Neural cell (in vitro differentiated cells): ENCODE measurements at regions not wholly inside any gene's neighbourhood (a gene's known extent, or its start where the extent isn't known, plus 50 kb on each side); places are given as distances from the start of the nearest gene placed in this dataset.

Source experiments
- H2AFZ ChIP-seq: fragments of 200-600, 300-800 bp; sonication (generic), shearing (Covaris generic); 2 replicates; pipeline ENCODE4 v1.6.0; 2014; ENCODE audit warnings: low read depth, mild to moderate bottlenecking, antibody characterized with exemption, low read length, moderate library complexity
- H3F3A ChIP-seq: fragments of 200-600 bp; shearing (Covaris generic); 2 replicates; pipeline ENCODE4 v1.6.1; 2016; ENCODE audit warnings: mild to moderate bottlenecking, moderate library complexity, mixed read lengths, antibody characterized with exemption, low read length; ENCODE audit not compliant: insufficient read depth, poor library complexity, severe bottlenecking
- H3K27ac ChIP-seq: fragments of 200-600, 300-800 bp; sonication (generic), shearing (Covaris generic); 2 replicates; pipeline ENCODE4 v1.5.1; 2014; ENCODE audit warnings: mild to moderate bottlenecking, low read length, moderate library complexity
- H3K27me3 ChIP-seq: fragments of 300-800, 200-600 bp; sonication (generic), shearing (Covaris generic); 2 replicates; pipeline ENCODE4 v1.6.0; 2014; ENCODE audit warnings: mild to moderate bottlenecking, low read depth, low read length, moderate library complexity; ENCODE audit not compliant: insufficient read depth
- H3K36me3 ChIP-seq: fragments of 300-800, 200-600 bp; sonication (generic), shearing (Covaris generic); 2 replicates; pipeline ENCODE4 v1.5.1; 2014; ENCODE audit warnings: mild to moderate bottlenecking, antibody characterized with exemption, low read length, moderate library complexity; ENCODE audit not compliant: insufficient read depth
- H3K4me2 ChIP-seq: fragments of 300-800, 200-600 bp; sonication (generic), shearing (Covaris generic); 2 replicates; pipeline ENCODE4 v1.6.0; 2014; ENCODE audit warnings: mild to moderate bottlenecking, low read length
- H3K4me3 ChIP-seq: fragments of 300-800, 200-600 bp; sonication (generic), shearing (Covaris generic); 2 replicates; pipeline ENCODE4 v1.5.1; 2014; ENCODE audit warnings: mild to moderate bottlenecking, low read length, moderate library complexity
- H3K79me2 ChIP-seq: fragments of 200-600 bp; shearing (Covaris generic); replicated peaks from 2 replicates; pipeline ENCODE4 v1.6.0; 2014; ENCODE audit warnings: mild to moderate bottlenecking, low read length, moderate library complexity; ENCODE audit not compliant: insufficient read depth
- H3K9ac ChIP-seq: fragments of 300-800, 200-600 bp; sonication (generic), shearing (Covaris generic); 2 replicates; pipeline ENCODE4 v1.6.1; 2016; ENCODE audit warnings: mild to moderate bottlenecking, low read length, mixed read lengths
- H3K9me2 ChIP-seq: fragments of 200-600 bp; shearing (Covaris generic); 2 replicates; pipeline ENCODE4 v1.6.1; 2016; ENCODE audit warnings: mild to moderate bottlenecking, low read length, mixed read lengths; ENCODE audit not compliant: insufficient read depth
- H3K9me3 ChIP-seq: fragments of 200-600, 300-800 bp; sonication (generic), shearing (Covaris generic); 2 replicates; pipeline ENCODE4 v1.6.1; 2016; ENCODE audit warnings: mild to moderate bottlenecking, mixed run types, low read length, moderate library complexity, mixed read lengths
- H4K20me1 ChIP-seq: fragments of 200-600 bp; shearing (Covaris generic); 2 replicates; pipeline ENCODE4 v1.6.1; 2016; ENCODE audit warnings: mild to moderate bottlenecking, mixed run types; ENCODE audit not compliant: insufficient read depth
- EP300 ChIP-seq: fragments of 450-650 bp; conservative IDR thresholded peaks from 2 replicates; pipeline ENCODE4 v1.6.1; 2014; ENCODE audit warnings: antibody characterized with exemption, mild to moderate bottlenecking, moderate library complexity; ENCODE audit not compliant: poor library complexity, severe bottlenecking
- EZH2 ChIP-seq: fragments of 200-600, 300-800 bp; shearing (Covaris generic), sonication (generic); IDR thresholded peaks from 2 replicates; pipeline ENCODE4 v1.6.1; 2014; ENCODE audit warnings: antibody characterized with exemption, low read length, borderline replicate concordance, mild to moderate bottlenecking; ENCODE audit not compliant: insufficient read depth, poor library complexity, severe bottlenecking
- MXI1 ChIP-seq: fragments of 450-650 bp; conservative IDR thresholded peaks from 2 replicates; pipeline ENCODE4 v1.6.1; 2014; ENCODE audit warnings: antibody characterized with exemption, mild to moderate bottlenecking; ENCODE audit not compliant: poor library complexity, severe bottlenecking
- POLR2AphosphoS5 ChIP-seq: IDR thresholded peaks from 2 replicates; pipeline ENCODE4 v1.6.1; 2012
- RAD21 ChIP-seq: fragments of 450-650 bp; conservative IDR thresholded peaks from 2 replicates; pipeline ENCODE4 v1.6.1; 2014; ENCODE audit warnings: antibody characterized with exemption, mild to moderate bottlenecking, moderate library complexity
- SMC3 ChIP-seq: fragments of 450-650 bp; conservative IDR thresholded peaks from 2 replicates; pipeline ENCODE4 v1.6.1; 2014; ENCODE audit warnings: antibody characterized with exemption, mild to moderate bottlenecking, moderate library complexity; ENCODE audit not compliant: poor library complexity
- TAF1 ChIP-seq: IDR thresholded peaks from 2 replicates; pipeline ENCODE4 v1.6.1; 2012; ENCODE audit warnings: low read depth
- TF ChIP-seq, protein P1 (sequence below): IDR thresholded peaks from 2 replicates; pipeline ENCODE4 v1.6.1; 2012; ENCODE audit warnings: borderline replicate concordance
- TF ChIP-seq, protein P2 (sequence below): fragments of 450-650 bp; IDR thresholded peaks from 2 replicates; pipeline ENCODE4 v1.5.1; 2014; ENCODE audit warnings: antibody characterized with exemption, mild to moderate bottlenecking, moderate library complexity; ENCODE audit not compliant: poor library complexity, severe bottlenecking

DNA sequence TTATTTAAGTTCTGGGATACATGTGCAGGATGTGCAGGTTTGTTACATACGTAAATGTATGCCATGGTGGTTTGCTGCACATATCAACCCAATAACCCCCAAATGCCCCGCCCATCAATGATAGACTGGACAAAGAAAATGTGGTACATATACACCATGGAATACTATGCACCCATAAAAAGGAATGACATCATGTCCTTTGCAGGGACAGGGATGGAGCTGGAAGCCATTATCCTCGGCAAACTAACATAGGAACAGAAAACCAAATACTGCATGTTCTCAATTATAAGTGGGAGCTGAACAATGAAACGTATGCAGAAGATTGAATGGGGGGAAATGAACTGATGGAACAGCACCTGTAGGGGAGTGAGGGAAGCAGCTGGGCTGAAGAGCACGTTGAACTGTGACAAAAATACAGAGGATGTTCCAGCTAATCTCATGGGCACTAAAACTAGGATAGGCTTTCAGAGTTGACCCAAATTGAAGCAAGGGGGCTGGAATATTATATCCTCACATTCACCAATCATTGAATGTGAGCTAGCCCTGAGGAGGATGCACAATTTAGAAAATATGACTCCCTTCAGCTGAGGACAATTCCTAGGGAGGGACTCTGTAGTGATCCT lies 70.5 kb upstream of the OSMR start (continued):
- TF ChIP-seq SMC3: no peak

DNA sequence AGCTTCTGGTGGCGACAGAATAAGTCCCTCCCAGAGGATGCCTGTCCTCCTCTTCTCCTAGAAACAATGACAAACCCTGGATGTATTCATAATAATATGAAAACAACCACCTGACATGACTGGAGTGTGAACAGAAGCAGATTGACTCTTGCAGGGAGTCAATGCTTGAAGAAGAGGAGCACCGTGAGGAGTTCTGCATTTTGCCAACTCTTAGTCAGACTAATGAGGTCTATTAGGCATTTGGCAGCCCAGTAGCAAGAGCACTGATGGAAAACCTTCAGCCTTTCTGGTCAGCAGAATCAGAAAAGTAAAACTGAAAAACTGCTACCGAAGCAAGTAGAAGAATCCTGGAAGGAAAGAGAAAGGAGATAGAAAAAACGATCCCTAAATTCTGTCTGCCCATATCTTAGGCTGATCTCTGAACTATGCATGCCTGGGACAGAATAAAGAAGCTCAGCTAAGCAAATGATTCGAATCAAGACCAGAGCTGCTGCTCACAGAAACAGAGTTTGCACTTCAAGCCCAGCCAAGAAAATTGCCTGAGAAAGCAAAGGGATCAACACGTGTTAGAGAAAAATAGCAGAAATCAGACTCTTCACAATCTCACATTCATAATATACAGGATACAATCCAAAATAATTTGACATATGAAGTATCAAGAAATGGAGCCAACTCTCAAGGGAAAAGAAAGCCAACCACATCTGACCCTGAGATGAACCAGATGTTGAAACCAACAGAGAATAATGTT lies 69.5 kb upstream of the OSMR start:
- no peaks in the 10 kb centered on the region for H3K79me2 ChIP-seq
- peaks cover 6% of the 10 kb centered on the region for H3K9me3 ChIP-seq
- TF ChIP-seq POLR2AphosphoS5 (no peak), SMC3 (no peak), MXI1 (no peak), TAF1 (no peak), RAD21 (no peak), EP300 (no peak), EZH2 (no peak)
- TF ChIP-seq, protein P1, sequence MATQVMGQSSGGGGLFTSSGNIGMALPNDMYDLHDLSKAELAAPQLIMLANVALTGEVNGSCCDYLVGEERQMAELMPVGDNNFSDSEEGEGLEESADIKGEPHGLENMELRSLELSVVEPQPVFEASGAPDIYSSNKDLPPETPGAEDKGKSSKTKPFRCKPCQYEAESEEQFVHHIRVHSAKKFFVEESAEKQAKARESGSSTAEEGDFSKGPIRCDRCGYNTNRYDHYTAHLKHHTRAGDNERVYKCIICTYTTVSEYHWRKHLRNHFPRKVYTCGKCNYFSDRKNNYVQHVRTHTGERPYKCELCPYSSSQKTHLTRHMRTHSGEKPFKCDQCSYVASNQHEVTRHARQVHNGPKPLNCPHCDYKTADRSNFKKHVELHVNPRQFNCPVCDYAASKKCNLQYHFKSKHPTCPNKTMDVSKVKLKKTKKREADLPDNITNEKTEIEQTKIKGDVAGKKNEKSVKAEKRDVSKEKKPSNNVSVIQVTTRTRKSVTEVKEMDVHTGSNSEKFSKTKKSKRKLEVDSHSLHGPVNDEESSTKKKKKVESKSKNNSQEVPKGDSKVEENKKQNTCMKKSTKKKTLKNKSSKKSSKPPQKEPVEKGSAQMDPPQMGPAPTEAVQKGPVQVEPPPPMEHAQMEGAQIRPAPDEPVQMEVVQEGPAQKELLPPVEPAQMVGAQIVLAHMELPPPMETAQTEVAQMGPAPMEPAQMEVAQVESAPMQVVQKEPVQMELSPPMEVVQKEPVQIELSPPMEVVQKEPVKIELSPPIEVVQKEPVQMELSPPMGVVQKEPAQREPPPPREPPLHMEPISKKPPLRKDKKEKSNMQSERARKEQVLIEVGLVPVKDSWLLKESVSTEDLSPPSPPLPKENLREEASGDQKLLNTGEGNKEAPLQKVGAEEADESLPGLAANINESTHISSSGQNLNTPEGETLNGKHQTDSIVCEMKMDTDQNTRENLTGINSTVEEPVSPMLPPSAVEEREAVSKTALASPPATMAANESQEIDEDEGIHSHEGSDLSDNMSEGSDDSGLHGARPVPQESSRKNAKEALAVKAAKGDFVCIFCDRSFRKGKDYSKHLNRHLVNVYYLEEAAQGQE: no peak
- TF ChIP-seq, protein P2, sequence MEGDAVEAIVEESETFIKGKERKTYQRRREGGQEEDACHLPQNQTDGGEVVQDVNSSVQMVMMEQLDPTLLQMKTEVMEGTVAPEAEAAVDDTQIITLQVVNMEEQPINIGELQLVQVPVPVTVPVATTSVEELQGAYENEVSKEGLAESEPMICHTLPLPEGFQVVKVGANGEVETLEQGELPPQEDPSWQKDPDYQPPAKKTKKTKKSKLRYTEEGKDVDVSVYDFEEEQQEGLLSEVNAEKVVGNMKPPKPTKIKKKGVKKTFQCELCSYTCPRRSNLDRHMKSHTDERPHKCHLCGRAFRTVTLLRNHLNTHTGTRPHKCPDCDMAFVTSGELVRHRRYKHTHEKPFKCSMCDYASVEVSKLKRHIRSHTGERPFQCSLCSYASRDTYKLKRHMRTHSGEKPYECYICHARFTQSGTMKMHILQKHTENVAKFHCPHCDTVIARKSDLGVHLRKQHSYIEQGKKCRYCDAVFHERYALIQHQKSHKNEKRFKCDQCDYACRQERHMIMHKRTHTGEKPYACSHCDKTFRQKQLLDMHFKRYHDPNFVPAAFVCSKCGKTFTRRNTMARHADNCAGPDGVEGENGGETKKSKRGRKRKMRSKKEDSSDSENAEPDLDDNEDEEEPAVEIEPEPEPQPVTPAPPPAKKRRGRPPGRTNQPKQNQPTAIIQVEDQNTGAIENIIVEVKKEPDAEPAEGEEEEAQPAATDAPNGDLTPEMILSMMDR: no peak
- H3K4me2 ChIP-seq: no peak overlapping the region
- no peak overlapping the region for H3K9ac ChIP-seq
- no peaks in the 10 kb centered on the region for H3K9me2 ChIP-seq
- H2AFZ ChIP-seq: no peak overlapping the region
- H3K4me3 ChIP-seq: no peak overlapping the region
- H3K27me3 ChIP-seq: no peaks in the 10 kb centered on the region
- H3K27ac ChIP-seq: no peak overlapping the region
- no peaks in the 10 kb centered on the region for H3F3A ChIP-seq
- no peaks in the 10 kb centered on the region for H4K20me1 ChIP-seq
- H3K36me3 ChIP-seq: no peaks in the 10 kb centered on the region

DNA sequence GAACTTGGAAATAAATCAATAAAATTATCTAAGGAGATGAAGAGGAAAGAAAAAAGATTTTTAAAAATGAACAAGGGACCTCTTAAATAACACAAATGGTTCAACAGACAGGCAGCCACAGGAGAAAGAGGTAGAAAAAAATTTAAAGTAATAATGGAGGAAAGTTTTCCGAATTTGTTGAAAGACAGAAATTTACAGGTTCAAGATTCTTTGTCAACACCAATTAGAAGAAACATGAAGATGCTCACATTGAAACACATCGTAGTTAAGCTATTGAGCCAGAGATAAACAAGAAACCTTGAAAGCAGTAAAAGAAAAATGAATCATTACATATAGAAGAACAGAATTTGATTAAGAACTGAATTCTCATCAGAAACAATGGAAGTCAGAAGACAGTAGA lies 68.7 kb upstream of the OSMR start:
- Histone ChIP-seq H3K4me3 (no peak overlapping the region), H2AFZ (no peak overlapping the region), H3K9ac (no peak overlapping the region), H3K27ac (no peak overlapping the region), H3K9me3 (peaks cover 6% of the 10 kb centered on the region), H3F3A (no peaks in the 10 kb centered on the region), H3K79me2 (no peaks in the 10 kb centered on the region), H3K9me2 (no peaks in the 10 kb centered on the region), H3K27me3 (no peaks in the 10 kb centered on the region), H3K36me3 (no peaks in the 10 kb centered on the region), H4K20me1 (no peaks in the 10 kb centered on the region), H3K4me2 (no peak overlapping the region)
- TF ChIP-seq EP300 (no peak), RAD21 (no peak), POLR2AphosphoS5 (no peak)
- TF ChIP-seq, protein P1: no peak
- TF ChIP-seq, protein P2: no peak
